ENCODE measurements at regions not wholly inside any gene's neighbourhood (a gene's known extent, or its start where the extent isn't known, plus 50 kb on each side); places are given as distances from the start of the nearest gene placed in this dataset.

GRCh38 chr3:135487261-135487660 lies 478.3 kb upstream of the PPP2R3A start:
- Mint-ChIP-seq H3K36me3 (ENCODE audit: low read depth, unreplicated experiment) (no peaks in the 10 kb centered on the region), H3K4me3 (ENCODE audit: unreplicated experiment) (no peak overlapping the region), H3K4me1 (ENCODE audit: unreplicated experiment) (no peaks in the 10 kb centered on the region), H3K27ac (ENCODE audit: unreplicated experiment) (no peak overlapping the region), H3K27me3 (ENCODE audit: unreplicated experiment) (no peaks in the 10 kb centered on the region), H3K9me3 (ENCODE audit: unreplicated experiment) (no peaks in the 10 kb centered on the region)
- TF ChIP-seq CTCF (IDR thresholded peaks at IDR 0.05; ENCODE audit: unreplicated experiment): no peak
- DNase-seq (ENCODE audit: low spot score): no peak

GRCh38 chr3:135490219-135490915 lies 475.2 kb upstream of the PPP2R3A start:
- DNase-seq (ENCODE audit: low spot score): no peak
- Mint-ChIP-seq H3K27me3 (ENCODE audit: unreplicated experiment) (no peaks in the 10 kb centered on the region), H3K9me3 (ENCODE audit: unreplicated experiment) (no peaks in the 10 kb centered on the region), H3K27ac (ENCODE audit: unreplicated experiment) (no peak overlapping the region), H3K4me1 (ENCODE audit: unreplicated experiment) (no peaks in the 10 kb centered on the region), H3K36me3 (ENCODE audit: low read depth, unreplicated experiment) (no peaks in the 10 kb centered on the region), H3K4me3 (ENCODE audit: unreplicated experiment) (no peak overlapping the region)
- TF ChIP-seq CTCF (IDR thresholded peaks at IDR 0.05; ENCODE audit: unreplicated experiment): no peak

- Mint-ChIP-seq H3K4me1 (ENCODE audit: unreplicated experiment) (no peaks in the 10 kb centered on the region), H3K27ac (ENCODE audit: unreplicated experiment) (no peak overlapping the region), H3K9me3 (ENCODE audit: unreplicated experiment) (no peaks in the 10 kb centered on the region), H3K4me3 (ENCODE audit: unreplicated experiment) (no peak overlapping the region), H3K36me3 (ENCODE audit: low read depth, unreplicated experiment) (no peaks in the 10 kb centered on the region), H3K27me3 (ENCODE audit: unreplicated experiment) (no peaks in the 10 kb centered on the region)
- TF ChIP-seq CTCF (IDR thresholded peaks at IDR 0.05; ENCODE audit: unreplicated experiment): no peak
- DNase-seq (ENCODE audit: low spot score): no peak
Measured at GRCh38 chr3:135491491-135492205, 473.9 kb upstream of the PPP2R3A start.

- H3K4me3 Mint-ChIP-seq (ENCODE audit: unreplicated experiment): no peak overlapping the region
- H3K27me3 Mint-ChIP-seq (ENCODE audit: unreplicated experiment): no peaks in the 10 kb centered on the region
- no peaks in the 10 kb centered on the region for H3K9me3 Mint-ChIP-seq (ENCODE audit: unreplicated experiment)
- H3K4me1 Mint-ChIP-seq (ENCODE audit: unreplicated experiment): no peaks in the 10 kb centered on the region
- DNase-seq (ENCODE audit: low spot score): no peak
- H3K27ac Mint-ChIP-seq (ENCODE audit: unreplicated experiment): no peak overlapping the region
- H3K36me3 Mint-ChIP-seq (ENCODE audit: low read depth, unreplicated experiment): no peaks in the 10 kb centered on the region
- no peak for TF ChIP-seq CTCF (IDR thresholded peaks at IDR 0.05; ENCODE audit: unreplicated experiment)
Measured at GRCh38 chr3:135495891-135496290, 469.6 kb upstream of the PPP2R3A start.

GRCh38 chr3:135497979-135498378 lies 467.5 kb upstream of the PPP2R3A start:
- no peaks in the 10 kb centered on the region for H3K4me1 Mint-ChIP-seq (ENCODE audit: unreplicated experiment)
- no peaks in the 10 kb centered on the region for H3K27me3 Mint-ChIP-seq (ENCODE audit: unreplicated experiment)
- TF ChIP-seq CTCF (IDR thresholded peaks at IDR 0.05; ENCODE audit: unreplicated experiment): no peak
- H3K27ac Mint-ChIP-seq (ENCODE audit: unreplicated experiment): no peak overlapping the region
- H3K36me3 Mint-ChIP-seq (ENCODE audit: low read depth, unreplicated experiment): no peaks in the 10 kb centered on the region
- DNase-seq (ENCODE audit: low spot score): no peak
- H3K9me3 Mint-ChIP-seq (ENCODE audit: unreplicated experiment): no peaks in the 10 kb centered on the region
- H3K4me3 Mint-ChIP-seq (ENCODE audit: unreplicated experiment): no peak overlapping the region

All from endothelial cell (in vitro differentiated cells).